CD4-positive, alpha-beta T cell (primary cell): ENCODE measurements at regions not wholly inside any gene's neighbourhood (a gene's known extent, or its start where the extent isn't known, plus 50 kb on each side); places are given as distances from the start of the nearest gene placed in this dataset.

Source experiments
- ATAC-seq: fragments of 200-7000 bp; cut with Tn5 transposase; one replicate; pipeline ENCODE4 v1.10.0; 2022; ENCODE audit warnings: mild to moderate bottlenecking; ENCODE audit not compliant: poor library complexity
- CTCF ChIA-PET: fragments of 350-600 bp; sonication (Branson Sonifier 250); formaldehyde crosslinking; loops from one replicate; lab custom pipeline; 2021; ENCODE audit warnings: antibody characterized with exemption, inconsistent platforms; lab: Charles Lee
- POLR2A ChIA-PET: fragments of 350-600 bp; sonication (Branson Sonifier 250); formaldehyde crosslinking; loops from one replicate; lab custom pipeline; 2021; ENCODE audit warnings: antibody characterized with exemption, inconsistent platforms; lab: Charles Lee
- DNase-seq, 14 experiments: peaks; one replicate each; pipeline ENCODE4 v3.0.0-alpha.2; 2013 to 2020; ENCODE audit warnings: mixed read lengths in 2 of 14
- H3K27ac ChIP-seq, 2 donors: one replicate each; pipeline versions ENCODE4 v1.5.1 to v1.7.0; 2013; ENCODE audit warnings: low read length in 2 of 2, low read depth in 1 of 2, mild to moderate bottlenecking in 1 of 2
- H3K27me3 ChIP-seq, 2 experiments: 1 replicate in 1 of 2; 2 replicates in 1 of 2; pipeline versions ENCODE4 v1.6.1 to v1.7.0; 2013; ENCODE audit warnings: low read length in 2 of 2, control low read depth in 1 of 2, mild to moderate bottlenecking in 1 of 2, moderate library complexity in 1 of 2; ENCODE audit not compliant: insufficient read depth in 2 of 2, control insufficient read depth in 1 of 2
- H3K36me3 ChIP-seq: one replicate; pipeline ENCODE4 v1.6.1; 2013; ENCODE audit warnings: low read length, control low read depth; ENCODE audit not compliant: insufficient read depth
- H3K4me1 ChIP-seq: one replicate; pipeline ENCODE4 v1.6.1; 2013; ENCODE audit warnings: low read length, control low read depth; ENCODE audit not compliant: insufficient read depth
- H3K4me3 ChIP-seq: one replicate; pipeline ENCODE4 v1.5.1; 2013; ENCODE audit warnings: mild to moderate bottlenecking, low read length, moderate library complexity
- H3K9me3 ChIP-seq, 2 experiments: 1 replicate in 1 of 2; 2 replicates in 1 of 2; pipeline versions ENCODE4 v1.6.1 to v1.7.0; 2013; ENCODE audit warnings: low read length in 2 of 2, mild to moderate bottlenecking in 2 of 2, control low read depth in 1 of 2, moderate library complexity in 1 of 2; ENCODE audit not compliant: control insufficient read depth in 1 of 2, insufficient read depth in 1 of 2
- H3K27ac Mint-ChIP-seq: one replicate; pipeline ENCODE4 v1.8.0; 2020; ENCODE audit warnings: mixed read lengths
- H3K27me3 Mint-ChIP-seq: one replicate; pipeline ENCODE4 v1.8.0; 2021; ENCODE audit warnings: mixed read lengths
- H3K36me3 Mint-ChIP-seq: one replicate; pipeline ENCODE4 v1.8.0; 2021; ENCODE audit warnings: low read depth, mixed read lengths
- H3K4me1 Mint-ChIP-seq: one replicate; pipeline ENCODE4 v1.8.0; 2021; ENCODE audit warnings: low read depth, mixed read lengths
- H3K4me3 Mint-ChIP-seq: one replicate; pipeline ENCODE4 v1.8.0; 2020; ENCODE audit warnings: mild to moderate bottlenecking, mixed read lengths
- H3K9me3 Mint-ChIP-seq: one replicate; pipeline ENCODE4 v1.8.0; 2020; ENCODE audit warnings: mixed read lengths
- CTCF ChIP-seq: fragments of 200-600 bp; IDR thresholded peaks from one replicate; pipeline ENCODE4 v1.8.0; 2022; ENCODE audit warnings: antibody characterized with exemption, mild to moderate bottlenecking
- intact Hi-C, 2 experiments: fragments of 100-400 bp; cut with DNase I in 1 of 2; cut with micrococcal nuclease in 1 of 2; formaldehyde crosslinking; loops; one replicate each; pipeline versions ENCODE4 v1.15.1 to v1.9.0; 2023 to 2025; cut with DNase I, micrococcal nuclease

DNA sequence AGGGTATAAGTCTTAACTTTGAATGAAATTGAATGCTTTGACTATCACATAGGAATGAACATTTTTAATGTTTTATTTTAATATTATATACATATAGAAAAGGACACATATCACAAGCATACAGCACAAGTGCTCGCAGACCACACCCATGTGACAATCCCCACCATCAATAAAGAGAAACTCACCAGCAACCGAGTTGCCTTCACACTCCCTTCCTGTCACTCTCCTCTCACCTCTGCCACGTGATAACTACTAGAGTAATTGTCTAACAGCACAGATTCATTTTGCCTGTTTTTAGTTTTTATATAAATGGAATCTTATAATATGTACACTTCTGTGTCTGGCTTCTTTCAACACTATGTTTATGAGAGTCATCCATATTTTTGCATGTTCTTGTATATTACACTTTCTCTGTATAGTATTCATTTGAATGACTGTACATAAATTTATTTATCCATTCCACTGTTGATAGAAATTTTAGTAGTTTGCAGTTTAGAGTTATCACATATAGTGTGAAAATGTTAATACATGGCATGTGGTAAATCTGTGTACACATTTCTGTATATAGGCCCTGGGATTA, 304.9 kb upstream of the DUSP10 start:
- no peaks in the 10 kb centered on the region for H3K27me3 Mint-ChIP-seq
- no peaks in the 10 kb centered on the region for H3K9me3 Mint-ChIP-seq
- intact Hi-C loops = no loop called here
- Histone ChIP-seq H3K4me1 (no peaks in the 10 kb centered on the region), H3K9me3 (no peaks in the 10 kb centered on the region), H3K4me3 (no peak overlapping the region), H3K36me3 (no peaks in the 10 kb centered on the region), H3K27ac (no peak overlapping the region), H3K27me3 (no peaks in the 10 kb centered on the region)
- no peak overlapping the region for H3K27ac Mint-ChIP-seq
- ATAC-seq (no peak), DNase-seq (peak in 1 of 14 experiments; percentile 20)
- ChIA-PET CTCF (no interaction called here), POLR2A (no interaction called here)
- no peaks in the 10 kb centered on the region for H3K4me1 Mint-ChIP-seq
- TF ChIP-seq CTCF = no peak
- H3K36me3 Mint-ChIP-seq = no peaks in the 10 kb centered on the region
- no peak overlapping the region for H3K4me3 Mint-ChIP-seq

- TF ChIP-seq CTCF = no peak
- intact Hi-C loops = no loop called here
- Mint-ChIP-seq H3K36me3 (no peaks in the 10 kb centered on the region), H3K27me3 (no peaks in the 10 kb centered on the region), H3K9me3 (no peaks in the 10 kb centered on the region), H3K4me3 (no peak overlapping the region), H3K4me1 (no peaks in the 10 kb centered on the region), H3K27ac (no peak overlapping the region)
- H3K27me3 ChIP-seq = no peaks in the 10 kb centered on the region
- no peak overlapping the region for H3K4me3 ChIP-seq
- no peaks in the 10 kb centered on the region for H3K36me3 ChIP-seq
- ChIA-PET POLR2A (no interaction called here), CTCF (no interaction called here)
- ATAC-seq = no peak
- no peak overlapping the region for H3K27ac ChIP-seq
- H3K4me1 ChIP-seq = no peaks in the 10 kb centered on the region
- no peaks in the 10 kb centered on the region for H3K9me3 ChIP-seq
- no peak for DNase-seq
Observed at GRCh38 chr1:222045786-222046185, 303.9 kb upstream of the DUSP10 start.

- Histone ChIP-seq H3K9me3 (no peaks in the 10 kb centered on the region), H3K4me3 (no peak overlapping the region), H3K27ac (no peak overlapping the region), H3K4me1 (no peaks in the 10 kb centered on the region), H3K27me3 (no peaks in the 10 kb centered on the region), H3K36me3 (no peaks in the 10 kb centered on the region)
- Mint-ChIP-seq H3K4me1 (no peaks in the 10 kb centered on the region), H3K27me3 (no peaks in the 10 kb centered on the region), H3K36me3 (no peaks in the 10 kb centered on the region), H3K9me3 (no peaks in the 10 kb centered on the region), H3K4me3 (no peak overlapping the region), H3K27ac (no peak overlapping the region)
- intact Hi-C loops = no loop called here
- CTCF ChIA-PET = no interaction called here
- no peak for TF ChIP-seq CTCF
- ATAC-seq (no peak), DNase-seq (no peak)
- POLR2A ChIA-PET = no interaction called here
Observed at GRCh38 chr1:222045236-222045635, 303.3 kb upstream of the DUSP10 start.
